ENCODE measurements at regions not wholly inside any gene's neighbourhood (a gene's known extent, or its start where the extent isn't known, plus 50 kb on each side); places are given as distances from the start of the nearest gene placed in this dataset.

- H3K36me3 ChIP-seq (ENCODE audit: control insufficient read depth, insufficient read depth, low read length), result no peaks in the 10 kb centered on the region
- no peak overlapping the region for H3K4me3 Mint-ChIP-seq
- TF ChIP-seq CTCF (IDR thresholded peaks at IDR 0.05), result no peak
- no peaks in the 10 kb centered on the region for H3K4me1 Mint-ChIP-seq
- DNase-seq (peak in 1 of 2 donors; percentile 7), ATAC-seq (peak in 1 of 3 donors; percentile 69)
- no peak overlapping the region for H3K27ac Mint-ChIP-seq
- no peaks in the 10 kb centered on the region for H3K36me3 Mint-ChIP-seq
- no peaks in the 10 kb centered on the region for H3K9me3 ChIP-seq (ENCODE audit: control insufficient read depth, insufficient read depth, low read length)
- H3K4me1 ChIP-seq (ENCODE audit: control insufficient read depth, insufficient read depth, low read length), result no peaks in the 10 kb centered on the region
- H3K9me3 Mint-ChIP-seq, result no peaks in the 10 kb centered on the region
- H3K4me3 ChIP-seq (ENCODE audit: low read length), result no peak overlapping the region
- peaks cover 14 to 36% of the 10 kb centered on the region in 2 donors for H3K27me3 Mint-ChIP-seq (ENCODE audit: low read depth in 2 of 2)
- no peaks in the 10 kb centered on the region for H3K27me3 ChIP-seq (ENCODE audit: control insufficient read depth, insufficient read depth, low read length)
- 92% methylated on average over 4 of the region's 4 CpGs for WGBS (ENCODE audit: insufficient coverage)
- intact Hi-C loops (cut with micrococcal nuclease), result no loop called here
- no peak overlapping the region for H3K27ac ChIP-seq (ENCODE audit: low read length)
Observed at GRCh38 chr9:110029429-110029955, 178.5 kb downstream of the C9orf152 start.

- H3K4me3 ChIP-seq (ENCODE audit: low read length), result no peak overlapping the region
- no peak for TF ChIP-seq CTCF (IDR thresholded peaks at IDR 0.05)
- H3K36me3 Mint-ChIP-seq, result no peaks in the 10 kb centered on the region
- H3K9me3 ChIP-seq (ENCODE audit: control insufficient read depth, insufficient read depth, low read length), result no peaks in the 10 kb centered on the region
- no peaks in the 10 kb centered on the region for H3K36me3 ChIP-seq (ENCODE audit: control insufficient read depth, insufficient read depth, low read length)
- H3K4me1 ChIP-seq (ENCODE audit: control insufficient read depth, insufficient read depth, low read length), result no peaks in the 10 kb centered on the region
- no peaks in the 10 kb centered on the region for H3K9me3 Mint-ChIP-seq
- H3K27me3 ChIP-seq (ENCODE audit: control insufficient read depth, insufficient read depth, low read length), result no peaks in the 10 kb centered on the region
- intact Hi-C loops (cut with micrococcal nuclease), result loop anchor here (10.0 kb wide), 1 partner anchor 55 kb away; no protein-coding TSS in a partner anchor
- H3K27ac ChIP-seq (ENCODE audit: low read length), result no peak overlapping the region
- H3K4me3 Mint-ChIP-seq, result no peak overlapping the region
- peaks cover 14 to 36% of the 10 kb centered on the region in 2 donors for H3K27me3 Mint-ChIP-seq (ENCODE audit: low read depth in 2 of 2)
- DNase-seq (peak in 1 of 2 donors; percentile 27), ATAC-seq (no peak)
- no peaks in the 10 kb centered on the region for H3K4me1 Mint-ChIP-seq
- WGBS (ENCODE audit: insufficient coverage), result 81% methylated on average over 4 of the region's 4 CpGs
- H3K27ac Mint-ChIP-seq, result no peak overlapping the region
Observed at GRCh38 chr9:110029956-110030480, 177.9 kb downstream of the C9orf152 start.

- intact Hi-C loops (cut with micrococcal nuclease), result loop anchor here (10.0 kb wide), 1 partner anchor 54 kb away; no protein-coding TSS in a partner anchor
- Mint-ChIP-seq H3K9me3 (no peaks in the 10 kb centered on the region), H3K4me1 (no peaks in the 10 kb centered on the region), H3K4me3 (no peak overlapping the region), H3K36me3 (no peaks in the 10 kb centered on the region), H3K27me3 (ENCODE audit: low read depth in 2 of 2) (peaks cover 14 to 35% of the 10 kb centered on the region in 2 donors), H3K27ac (no peak overlapping the region)
- no peak overlapping the region for H3K27ac ChIP-seq (ENCODE audit: low read length)
- no peak overlapping the region for H3K4me3 ChIP-seq (ENCODE audit: low read length)
- no peaks in the 10 kb centered on the region for H3K4me1 ChIP-seq (ENCODE audit: control insufficient read depth, insufficient read depth, low read length)
- H3K27me3 ChIP-seq (ENCODE audit: control insufficient read depth, insufficient read depth, low read length), result no peaks in the 10 kb centered on the region
- no peaks in the 10 kb centered on the region for H3K9me3 ChIP-seq (ENCODE audit: control insufficient read depth, insufficient read depth, low read length)
- TF ChIP-seq CTCF (IDR thresholded peaks at IDR 0.05), result no peak
- WGBS (ENCODE audit: insufficient coverage), result 83% methylated on average over 2 of the region's 3 CpGs
- H3K36me3 ChIP-seq (ENCODE audit: control insufficient read depth, insufficient read depth, low read length), result no peaks in the 10 kb centered on the region
- ATAC-seq (no peak), DNase-seq (no peak)
Observed at GRCh38 chr9:110030632-110031031, 177.3 kb downstream of the C9orf152 start.
